Progenitor cell of endocrine pancreas (in vitro differentiated cells): ENCODE measurements at regions not wholly inside any gene's neighbourhood (a gene's known extent, or its start where the extent isn't known, plus 50 kb on each side); places are given as distances from the start of the nearest gene placed in this dataset.
"Not testable (repeated sequence)": the region's sequence is repeated elsewhere in the genome, so short reads cannot be mapped to it uniquely, and the experiment has no call there.

Source experiments
- DNase-seq: peaks from one replicate; pipeline ENCODE4 v3.0.0; 2021; ENCODE audit warnings: low spot score; ENCODE audit not compliant: unreplicated experiment
- H3K27ac Mint-ChIP-seq: 2 replicates; pipeline ENCODE4 v1.8.0; 2021; ENCODE audit warnings: mild to moderate bottlenecking, moderate library complexity, mixed read lengths
- H3K27me3 Mint-ChIP-seq: 2 replicates; pipeline ENCODE4 v1.8.0; 2021; ENCODE audit warnings: mixed read lengths
- H3K36me3 Mint-ChIP-seq: 2 replicates; pipeline ENCODE4 v1.8.0; 2022; ENCODE audit warnings: mixed read lengths; ENCODE audit not compliant: insufficient read depth
- H3K4me1 Mint-ChIP-seq: 2 replicates; pipeline ENCODE4 v1.8.0; 2021; ENCODE audit warnings: low read depth, mixed read lengths
- H3K4me3 Mint-ChIP-seq: 2 replicates; pipeline ENCODE4 v1.8.0; 2021; ENCODE audit warnings: low read depth, mild to moderate bottlenecking, moderate library complexity, mixed read lengths
- H3K9me3 Mint-ChIP-seq: 2 replicates; pipeline ENCODE4 v1.8.0; 2021; ENCODE audit warnings: low read depth, mixed read lengths
- TF ChIP-seq, protein P1 (sequence below): fragments of 200-600 bp; sonication (generic); IDR thresholded peaks from one replicate; pipeline ENCODE4 v1.5.0; 2021; ENCODE audit warnings: antibody characterized with exemption, mild to moderate bottlenecking; ENCODE audit not compliant: unreplicated experiment

- Mint-ChIP-seq H3K9me3 (peaks cover 21% of the 10 kb centered on the region), H3K4me1 (peaks cover 13% of the 10 kb centered on the region), H3K27ac (peak overlapping the region; percentile 84), H3K36me3 (peaks cover 8% of the 10 kb centered on the region), H3K4me3 (no peak overlapping the region), H3K27me3 (peaks cover 3% of the 10 kb centered on the region)
- peak; percentile 6 for DNase-seq
- TF ChIP-seq, protein P1, sequence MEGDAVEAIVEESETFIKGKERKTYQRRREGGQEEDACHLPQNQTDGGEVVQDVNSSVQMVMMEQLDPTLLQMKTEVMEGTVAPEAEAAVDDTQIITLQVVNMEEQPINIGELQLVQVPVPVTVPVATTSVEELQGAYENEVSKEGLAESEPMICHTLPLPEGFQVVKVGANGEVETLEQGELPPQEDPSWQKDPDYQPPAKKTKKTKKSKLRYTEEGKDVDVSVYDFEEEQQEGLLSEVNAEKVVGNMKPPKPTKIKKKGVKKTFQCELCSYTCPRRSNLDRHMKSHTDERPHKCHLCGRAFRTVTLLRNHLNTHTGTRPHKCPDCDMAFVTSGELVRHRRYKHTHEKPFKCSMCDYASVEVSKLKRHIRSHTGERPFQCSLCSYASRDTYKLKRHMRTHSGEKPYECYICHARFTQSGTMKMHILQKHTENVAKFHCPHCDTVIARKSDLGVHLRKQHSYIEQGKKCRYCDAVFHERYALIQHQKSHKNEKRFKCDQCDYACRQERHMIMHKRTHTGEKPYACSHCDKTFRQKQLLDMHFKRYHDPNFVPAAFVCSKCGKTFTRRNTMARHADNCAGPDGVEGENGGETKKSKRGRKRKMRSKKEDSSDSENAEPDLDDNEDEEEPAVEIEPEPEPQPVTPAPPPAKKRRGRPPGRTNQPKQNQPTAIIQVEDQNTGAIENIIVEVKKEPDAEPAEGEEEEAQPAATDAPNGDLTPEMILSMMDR: no peak
These were observed 118.9 kb upstream of the OTOS start for GRCh38 chr2:240259201-240259923.

DNA sequence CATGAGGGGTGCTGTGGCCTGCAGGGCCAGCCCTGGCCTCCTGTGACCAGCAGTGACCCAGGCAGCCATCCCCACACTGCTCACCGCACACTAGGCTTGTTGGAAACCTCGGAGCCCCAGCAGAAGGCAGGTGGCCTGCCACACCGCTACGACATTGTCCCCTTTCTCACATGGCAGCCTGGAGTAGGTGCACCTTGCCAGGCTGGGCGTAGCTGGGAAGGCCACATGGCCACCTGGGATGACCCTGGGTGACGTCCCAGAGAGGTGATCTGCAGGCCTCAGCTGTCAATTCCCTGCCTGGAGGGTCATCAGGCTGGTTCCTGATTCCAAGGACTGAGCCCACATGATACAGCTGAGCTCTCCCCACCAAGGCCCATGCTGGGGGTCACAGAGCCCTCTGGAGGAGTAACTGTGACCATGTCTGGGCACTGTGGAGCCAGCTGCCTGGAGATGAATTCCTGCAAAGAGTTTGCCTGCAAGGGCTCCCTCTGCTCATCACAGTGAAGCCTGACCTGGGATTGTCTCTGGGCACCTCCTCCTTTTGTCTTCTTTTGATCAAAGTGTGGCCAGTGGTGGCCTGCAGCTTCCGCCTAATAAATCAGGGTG lies 119.6 kb upstream of the OTOS start:
- Mint-ChIP-seq H3K4me1 (peaks cover 13% of the 10 kb centered on the region), H3K4me3 (no peak overlapping the region), H3K27ac (no peak overlapping the region), H3K9me3 (peaks cover 25% of the 10 kb centered on the region), H3K27me3 (peaks cover 6% of the 10 kb centered on the region), H3K36me3 (peaks cover 8% of the 10 kb centered on the region)
- TF ChIP-seq, protein P1: no peak
- DNase-seq: peak; percentile 7

DNA sequence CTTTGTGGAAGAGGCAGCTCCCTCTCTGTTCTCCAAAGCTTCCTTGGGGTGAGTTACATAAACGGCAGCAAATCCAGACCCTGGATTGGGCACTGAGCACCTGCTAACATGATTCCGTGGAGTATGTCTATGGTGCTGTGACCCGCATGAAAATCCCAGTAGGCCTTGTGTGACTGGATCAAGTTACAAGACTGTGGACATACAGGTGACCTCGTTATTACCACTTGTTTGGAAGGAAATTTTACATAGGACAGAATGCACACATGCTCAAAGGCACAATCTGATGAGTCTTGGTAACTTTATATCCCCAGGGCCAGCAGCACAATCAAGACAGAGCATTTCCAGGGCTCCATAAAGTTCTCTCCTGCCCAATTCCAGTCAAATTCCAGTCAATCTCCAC lies 120.2 kb upstream of the OTOS start:
- H3K36me3 Mint-ChIP-seq: peaks cover 8% of the 10 kb centered on the region
- no peak overlapping the region for H3K4me3 Mint-ChIP-seq
- H3K27ac Mint-ChIP-seq: no peak overlapping the region
- H3K27me3 Mint-ChIP-seq: peaks cover 6% of the 10 kb centered on the region
- peaks cover 7% of the 10 kb centered on the region for H3K4me1 Mint-ChIP-seq
- peaks cover 25% of the 10 kb centered on the region for H3K9me3 Mint-ChIP-seq
- TF ChIP-seq, protein P1: no peak
- DNase-seq: no peak

DNA sequence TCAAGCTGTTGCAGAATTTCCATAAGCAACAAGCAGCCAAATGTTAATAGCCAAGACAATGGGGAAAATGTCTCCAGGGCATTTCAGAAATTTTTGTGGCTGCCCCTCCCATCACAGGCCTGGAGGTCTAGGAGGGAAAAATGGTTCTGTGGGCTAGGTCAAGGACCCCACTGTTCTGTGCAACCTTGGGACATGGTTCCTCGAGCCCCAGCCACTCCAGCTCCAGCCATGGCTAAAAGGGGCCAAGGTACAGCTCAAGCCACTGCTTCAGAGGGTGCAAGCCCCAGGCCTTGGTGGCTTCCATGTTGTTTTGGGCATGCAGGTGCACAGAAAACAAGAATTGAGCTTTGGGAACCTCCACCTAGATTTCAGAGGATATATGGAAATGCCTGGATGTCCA lies 122.1 kb upstream of the OTOS start:
- H3K27ac Mint-ChIP-seq, H3K27me3 Mint-ChIP-seq, H3K36me3 Mint-ChIP-seq, H3K4me3 Mint-ChIP-seq, H3K4me1 Mint-ChIP-seq, DNase-seq: not testable (repeated sequence)
- peaks cover 27% of the 10 kb centered on the region for H3K9me3 Mint-ChIP-seq

- Mint-ChIP-seq H3K36me3 (no peaks in the 10 kb centered on the region), H3K4me3 (no peak overlapping the region)
These were observed 128.9 kb upstream of the OTOS start for GRCh38 chr2:240269380-240269779.

More at GRCh38 chr2:240269380-240269779, 128.9 kb upstream of the OTOS start:
- Mint-ChIP-seq H3K9me3 (peaks cover 20% of the 10 kb centered on the region), H3K27me3 (peaks cover 33% of the 10 kb centered on the region), H3K4me1 (no peaks in the 10 kb centered on the region), H3K27ac (no peak overlapping the region)
- no peak for DNase-seq
- TF ChIP-seq, protein P1: no peak
